Endodermal cell (in vitro differentiated cells): ENCODE measurements at regions not wholly inside any gene's neighbourhood (a gene's known extent, or its start where the extent isn't known, plus 50 kb on each side); places are given as distances from the start of the nearest gene placed in this dataset.
A peak's percentile ranks its signal among the peaks of the same experiment; 100 is the strongest.
"Not testable (repeated sequence)": the region's sequence is repeated elsewhere in the genome, so short reads cannot be mapped to it uniquely, and the experiment has no call there.

Experiments used
- DNase-seq: peaks from one replicate; pipeline ENCODE4 v3.0.0-alpha.2; 2017
- H3K27ac ChIP-seq: 2 replicates; pipeline ENCODE4 v1.5.1; 2013; ENCODE audit warnings: mild to moderate bottlenecking, low read depth, low read length, moderate library complexity
- H3K27me3 ChIP-seq: 2 replicates; pipeline ENCODE4 v1.6.1; 2013; ENCODE audit warnings: mild to moderate bottlenecking, low read length, moderate library complexity; ENCODE audit not compliant: insufficient read depth, control insufficient read depth, poor library complexity, severe bottlenecking
- H3K36me3 ChIP-seq: 2 replicates; pipeline ENCODE4 v1.7.0; 2013; ENCODE audit warnings: mild to moderate bottlenecking, low read length, moderate library complexity; ENCODE audit not compliant: control insufficient read depth, insufficient read depth
- H3K4me1 ChIP-seq: one replicate; pipeline ENCODE4 v1.7.0; 2013; ENCODE audit warnings: low read length; ENCODE audit not compliant: control insufficient read depth, insufficient read depth
- H3K4me3 ChIP-seq: 2 replicates; pipeline ENCODE4 v1.5.1; 2013; ENCODE audit warnings: mild to moderate bottlenecking, low read length, moderate library complexity
- H3K9ac ChIP-seq: 2 replicates; pipeline ENCODE4 v1.6.1; 2013; ENCODE audit warnings: mild to moderate bottlenecking, low read length, moderate library complexity; ENCODE audit not compliant: poor library complexity, severe bottlenecking; ENCODE audit errors: extremely low read depth
- H3K9me3 ChIP-seq: 2 replicates; pipeline ENCODE4 v1.6.1; 2013; ENCODE audit warnings: mild to moderate bottlenecking, low read length, moderate library complexity; ENCODE audit not compliant: control insufficient read depth
- H3K27ac Mint-ChIP-seq: 2 replicates; pipeline ENCODE4 v1.8.0; 2020; ENCODE audit warnings: mixed read lengths
- H3K27me3 Mint-ChIP-seq: 2 replicates; pipeline ENCODE4 v1.8.0; 2021; ENCODE audit warnings: mild to moderate bottlenecking, mixed read lengths; ENCODE audit not compliant: insufficient read depth
- H3K36me3 Mint-ChIP-seq: 2 replicates; pipeline ENCODE4 v1.8.0; 2020; ENCODE audit warnings: low read depth, mixed read lengths
- H3K4me1 Mint-ChIP-seq: 2 replicates; pipeline ENCODE4 v1.8.0; 2020; ENCODE audit warnings: mixed read lengths
- H3K4me3 Mint-ChIP-seq: 2 replicates; pipeline ENCODE4 v1.8.0; 2020; ENCODE audit warnings: mild to moderate bottlenecking, moderate library complexity, mixed read lengths
- H3K9me3 Mint-ChIP-seq: 2 replicates; pipeline ENCODE4 v1.8.0; 2020; ENCODE audit warnings: mild to moderate bottlenecking, mixed read lengths
- WGBS, 2 experiments: methylation state at CpG; one replicate each; pipeline versions ENCODE4 v1.1.5 to v1.1.7; 2013; ENCODE audit warnings: missing lambda C conversion rate in 2 of 2, mixed read lengths in 1 of 2; ENCODE audit not compliant: insufficient coverage in 1 of 2, insufficient read length in 1 of 2; 5-methylcytosine and 5-hydroxymethylcytosine counted together
- TF ChIP-seq, protein P1 (sequence below): fragments of 200-600 bp; sonication (generic); conservative IDR thresholded peaks from 2 replicates; pipeline ENCODE4 v1.5.0; 2021; ENCODE audit warnings: antibody characterized with exemption, mild to moderate bottlenecking

DNA sequence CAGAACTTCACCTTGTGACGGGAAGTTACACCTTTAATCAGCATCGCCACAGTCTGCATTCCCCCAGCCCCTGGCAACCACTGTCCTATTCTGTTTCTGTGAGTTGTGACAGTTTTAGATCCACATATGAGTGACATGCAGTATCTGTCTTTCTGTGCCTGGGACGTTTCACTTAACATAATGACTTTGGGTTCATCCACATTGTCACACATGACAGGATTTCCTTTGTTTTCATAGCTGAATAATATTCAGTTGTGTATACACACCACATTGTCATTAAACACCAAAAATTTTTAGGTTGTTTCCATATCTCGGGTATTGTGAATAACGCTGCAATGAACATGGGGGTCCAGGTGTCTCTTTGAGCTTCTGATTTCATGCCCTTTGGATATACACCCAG, 62.6 kb upstream of the BDH1 start:
- H3K27ac Mint-ChIP-seq, H3K4me3 ChIP-seq, H3K27me3 Mint-ChIP-seq, H3K27ac ChIP-seq, DNase-seq, H3K9ac ChIP-seq, H3K27me3 ChIP-seq, H3K4me1 ChIP-seq, H3K4me3 Mint-ChIP-seq: not testable (repeated sequence)
- H3K9me3 ChIP-seq: peaks cover 39% of the 10 kb centered on the region
- WGBS, 2 experiments: 80 to 88% methylated on average over 1 of the region's 5 CpGs
- Mint-ChIP-seq H3K36me3 (peaks cover 78% of the 10 kb centered on the region), H3K4me1 (peaks cover 13% of the 10 kb centered on the region), H3K9me3 (peaks cover 35% of the 10 kb centered on the region)
- peaks cover 69% of the 10 kb centered on the region for H3K36me3 ChIP-seq

DNA sequence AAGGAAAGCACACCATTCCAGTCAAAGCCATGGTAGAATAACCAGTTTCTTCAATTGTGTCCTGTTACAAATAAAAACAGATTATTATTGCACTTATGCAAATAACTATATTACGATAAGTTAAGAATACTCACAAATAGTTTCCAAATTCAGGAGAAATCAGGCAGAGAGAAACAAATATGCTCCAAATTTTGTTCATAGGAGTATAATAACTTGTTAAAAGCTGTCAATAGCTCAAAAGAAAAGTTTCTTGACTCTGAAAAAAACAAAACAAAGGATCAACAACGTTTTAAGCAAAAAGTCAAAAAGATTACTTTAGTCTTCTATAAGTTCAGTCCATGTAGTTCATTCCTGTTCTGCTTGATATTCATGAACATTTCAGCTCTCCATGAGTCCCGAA, 59.7 kb upstream of the BDH1 start:
- 94 to 95% methylated on average over 2 to 3 of the region's 3 CpGs for WGBS, 2 experiments
- Histone ChIP-seq H3K9ac (no peak overlapping the region), H3K4me1 (no peaks in the 10 kb centered on the region), H3K9me3 (peaks cover 53% of the 10 kb centered on the region), H3K4me3 (peak overlapping the region; percentile 39), H3K36me3 (peaks cover 86% of the 10 kb centered on the region), H3K27me3 (no peaks in the 10 kb centered on the region), H3K27ac (no peak overlapping the region)
- H3K4me1 Mint-ChIP-seq: peaks cover 13% of the 10 kb centered on the region
- DNase-seq: no peak
- TF ChIP-seq, protein P1, sequence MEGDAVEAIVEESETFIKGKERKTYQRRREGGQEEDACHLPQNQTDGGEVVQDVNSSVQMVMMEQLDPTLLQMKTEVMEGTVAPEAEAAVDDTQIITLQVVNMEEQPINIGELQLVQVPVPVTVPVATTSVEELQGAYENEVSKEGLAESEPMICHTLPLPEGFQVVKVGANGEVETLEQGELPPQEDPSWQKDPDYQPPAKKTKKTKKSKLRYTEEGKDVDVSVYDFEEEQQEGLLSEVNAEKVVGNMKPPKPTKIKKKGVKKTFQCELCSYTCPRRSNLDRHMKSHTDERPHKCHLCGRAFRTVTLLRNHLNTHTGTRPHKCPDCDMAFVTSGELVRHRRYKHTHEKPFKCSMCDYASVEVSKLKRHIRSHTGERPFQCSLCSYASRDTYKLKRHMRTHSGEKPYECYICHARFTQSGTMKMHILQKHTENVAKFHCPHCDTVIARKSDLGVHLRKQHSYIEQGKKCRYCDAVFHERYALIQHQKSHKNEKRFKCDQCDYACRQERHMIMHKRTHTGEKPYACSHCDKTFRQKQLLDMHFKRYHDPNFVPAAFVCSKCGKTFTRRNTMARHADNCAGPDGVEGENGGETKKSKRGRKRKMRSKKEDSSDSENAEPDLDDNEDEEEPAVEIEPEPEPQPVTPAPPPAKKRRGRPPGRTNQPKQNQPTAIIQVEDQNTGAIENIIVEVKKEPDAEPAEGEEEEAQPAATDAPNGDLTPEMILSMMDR: no peak
- no peak overlapping the region for H3K4me3 Mint-ChIP-seq
- H3K36me3 Mint-ChIP-seq: peaks cover 88% of the 10 kb centered on the region
- no peaks in the 10 kb centered on the region for H3K27me3 Mint-ChIP-seq
- H3K9me3 Mint-ChIP-seq: peaks cover 45% of the 10 kb centered on the region
- H3K27ac Mint-ChIP-seq: no peak overlapping the region

GRCh38 chr3:197614134-197614533, 58.4 kb upstream of the BDH1 start:
- Histone ChIP-seq H3K36me3 (peaks cover 90% of the 10 kb centered on the region), H3K9me3 (peaks cover 60% of the 10 kb centered on the region)
- Mint-ChIP-seq H3K36me3 (peaks cover 87% of the 10 kb centered on the region), H3K9me3 (peaks cover 52% of the 10 kb centered on the region), H3K27ac (peak overlapping the region; percentile 13), H3K4me1 (peaks cover 13% of the 10 kb centered on the region)
- H3K27ac ChIP-seq, DNase-seq, H3K27me3 Mint-ChIP-seq, H3K9ac ChIP-seq, H3K4me1 ChIP-seq, H3K4me3 ChIP-seq, H3K4me3 Mint-ChIP-seq, H3K27me3 ChIP-seq: not testable (repeated sequence)
- WGBS, 2 experiments: 73 to 85% methylated on average over 2 to 3 of the region's 3 CpGs

- no peak overlapping the region for H3K9ac ChIP-seq
- H3K36me3 Mint-ChIP-seq: peaks cover 88% of the 10 kb centered on the region
- H3K27me3 Mint-ChIP-seq: no peaks in the 10 kb centered on the region
- H3K4me1 ChIP-seq: no peaks in the 10 kb centered on the region
- H3K27ac Mint-ChIP-seq: peak overlapping the region; percentile 29
- 96 to 100% methylated on average over 4 to 6 of the region's 6 CpGs for WGBS, 2 experiments
- H3K36me3 ChIP-seq: peaks cover 90% of the 10 kb centered on the region
- H3K4me3 ChIP-seq: no peak overlapping the region
- TF ChIP-seq, protein P1: no peak
- peaks cover 52% of the 10 kb centered on the region for H3K9me3 Mint-ChIP-seq
- H3K4me3 Mint-ChIP-seq: no peak overlapping the region
- no peaks in the 10 kb centered on the region for H3K27me3 ChIP-seq
- DNase-seq: no peak
- no peak overlapping the region for H3K27ac ChIP-seq
- H3K9me3 ChIP-seq: peaks cover 60% of the 10 kb centered on the region
- peaks cover 13% of the 10 kb centered on the region for H3K4me1 Mint-ChIP-seq
Measured at GRCh38 chr3:197613199-197613598, 57.4 kb upstream of the BDH1 start.
